ENCODE measurements at regions not wholly inside any gene's neighbourhood (a gene's known extent, or its start where the extent isn't known, plus 50 kb on each side); places are given as distances from the start of the nearest gene placed in this dataset.

DNA sequence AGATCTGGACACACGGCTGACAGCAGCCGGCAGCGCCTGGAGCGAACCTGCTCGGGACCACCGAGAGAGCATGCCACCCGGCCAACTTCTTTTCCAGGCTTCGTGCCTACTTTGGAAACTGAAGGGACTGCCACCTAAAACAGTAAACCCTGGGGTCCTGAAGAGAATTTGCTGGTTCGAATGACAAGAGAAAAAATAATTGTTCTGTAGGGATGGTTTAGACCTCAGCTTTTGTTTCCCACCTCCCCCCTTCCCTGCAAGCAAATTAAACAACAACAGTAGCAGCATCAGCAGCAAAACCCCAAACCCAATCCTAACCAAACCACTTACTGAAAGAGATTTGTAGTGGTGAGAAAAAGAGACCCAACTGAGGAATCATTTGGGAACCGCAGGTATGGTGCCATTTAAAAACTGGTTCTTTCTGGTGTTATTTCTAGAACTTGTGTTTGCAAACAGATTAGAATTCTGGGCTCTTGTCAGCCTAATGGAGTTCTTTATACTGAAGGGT lies 105.6 kb downstream of the LEPR start:
- no peak for DNase-seq (ENCODE audit: extremely low read depth, low read depth)
- TF ChIP-seq, protein P1, sequence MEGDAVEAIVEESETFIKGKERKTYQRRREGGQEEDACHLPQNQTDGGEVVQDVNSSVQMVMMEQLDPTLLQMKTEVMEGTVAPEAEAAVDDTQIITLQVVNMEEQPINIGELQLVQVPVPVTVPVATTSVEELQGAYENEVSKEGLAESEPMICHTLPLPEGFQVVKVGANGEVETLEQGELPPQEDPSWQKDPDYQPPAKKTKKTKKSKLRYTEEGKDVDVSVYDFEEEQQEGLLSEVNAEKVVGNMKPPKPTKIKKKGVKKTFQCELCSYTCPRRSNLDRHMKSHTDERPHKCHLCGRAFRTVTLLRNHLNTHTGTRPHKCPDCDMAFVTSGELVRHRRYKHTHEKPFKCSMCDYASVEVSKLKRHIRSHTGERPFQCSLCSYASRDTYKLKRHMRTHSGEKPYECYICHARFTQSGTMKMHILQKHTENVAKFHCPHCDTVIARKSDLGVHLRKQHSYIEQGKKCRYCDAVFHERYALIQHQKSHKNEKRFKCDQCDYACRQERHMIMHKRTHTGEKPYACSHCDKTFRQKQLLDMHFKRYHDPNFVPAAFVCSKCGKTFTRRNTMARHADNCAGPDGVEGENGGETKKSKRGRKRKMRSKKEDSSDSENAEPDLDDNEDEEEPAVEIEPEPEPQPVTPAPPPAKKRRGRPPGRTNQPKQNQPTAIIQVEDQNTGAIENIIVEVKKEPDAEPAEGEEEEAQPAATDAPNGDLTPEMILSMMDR (IDR thresholded peaks at IDR 0.05; ENCODE audit: low read depth, low read length, missing control alignments): no peak
- peak overlapping the region; percentile 62 for H3K4me3 ChIP-seq (replicated peaks; ENCODE audit: low read depth, low read length)

DNA sequence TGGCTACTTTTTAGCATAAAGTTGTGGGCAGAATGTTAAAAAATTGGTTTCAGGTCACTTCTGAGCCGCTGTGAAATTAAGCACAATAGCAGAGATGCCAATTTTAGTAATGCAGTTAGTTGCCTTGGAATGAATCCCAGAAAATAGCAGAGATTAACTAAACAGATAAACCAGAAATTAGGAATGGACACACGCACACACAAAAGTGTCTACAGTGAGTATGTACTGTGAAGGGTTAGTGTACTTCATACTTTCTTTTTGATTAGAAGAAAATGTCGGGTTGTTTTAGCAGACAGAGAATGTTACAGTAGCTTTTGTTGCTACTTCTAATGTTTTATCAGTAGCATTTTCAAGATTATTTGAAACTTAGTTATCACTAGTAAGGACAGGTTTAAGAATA lies 106.7 kb downstream of the LEPR start:
- H3K4me3 ChIP-seq (replicated peaks; ENCODE audit: low read depth, low read length): peak overlapping the region; percentile 62
- no peak for DNase-seq (ENCODE audit: extremely low read depth, low read depth)
- TF ChIP-seq, protein P1 (IDR thresholded peaks at IDR 0.05; ENCODE audit: low read depth, low read length, missing control alignments): no peak

DNA sequence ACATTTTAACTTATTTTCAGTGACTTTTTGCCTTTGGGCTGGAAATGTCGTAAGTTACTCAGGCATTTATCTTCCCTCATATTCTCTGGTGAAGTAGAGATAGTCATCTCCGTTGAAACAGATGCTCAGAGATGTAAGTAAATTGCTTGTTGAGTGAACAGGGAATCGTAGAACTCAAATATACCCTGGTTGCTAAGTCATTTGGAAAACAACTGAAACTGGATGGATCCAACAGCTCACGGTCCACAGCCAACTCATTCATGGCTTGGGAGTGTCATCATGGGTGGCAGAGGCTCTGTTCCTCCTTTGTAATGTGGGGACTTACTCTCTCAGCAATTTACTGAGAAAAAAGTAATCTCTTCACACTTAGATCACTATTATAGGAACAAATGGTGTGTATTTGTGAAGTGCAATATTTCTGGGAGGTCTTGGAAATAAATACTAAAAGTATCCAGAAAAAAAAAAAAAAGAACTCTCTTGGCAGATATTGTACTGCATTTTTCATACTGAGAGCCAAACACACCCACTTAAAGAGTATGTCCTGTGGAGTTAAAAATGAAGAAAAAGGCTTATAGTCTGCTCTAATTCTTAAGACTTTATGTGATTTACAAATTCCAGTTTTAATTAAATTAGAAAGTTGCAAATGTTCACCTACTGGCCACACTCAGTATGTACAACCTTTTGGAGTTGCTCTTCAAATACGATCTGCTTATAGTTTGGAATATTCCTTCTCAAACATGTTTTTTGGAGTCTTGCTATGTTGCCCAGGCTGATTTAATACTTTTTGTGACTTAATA lies 107.4 kb downstream of the LEPR start:
- TF ChIP-seq, protein P1 (IDR thresholded peaks at IDR 0.05; ENCODE audit: low read depth, low read length, missing control alignments): no peak
- H3K4me3 ChIP-seq (replicated peaks; ENCODE audit: low read depth, low read length): peak overlapping the region; percentile 62
- DNase-seq (ENCODE audit: extremely low read depth, low read depth): peak; percentile 44

DNA sequence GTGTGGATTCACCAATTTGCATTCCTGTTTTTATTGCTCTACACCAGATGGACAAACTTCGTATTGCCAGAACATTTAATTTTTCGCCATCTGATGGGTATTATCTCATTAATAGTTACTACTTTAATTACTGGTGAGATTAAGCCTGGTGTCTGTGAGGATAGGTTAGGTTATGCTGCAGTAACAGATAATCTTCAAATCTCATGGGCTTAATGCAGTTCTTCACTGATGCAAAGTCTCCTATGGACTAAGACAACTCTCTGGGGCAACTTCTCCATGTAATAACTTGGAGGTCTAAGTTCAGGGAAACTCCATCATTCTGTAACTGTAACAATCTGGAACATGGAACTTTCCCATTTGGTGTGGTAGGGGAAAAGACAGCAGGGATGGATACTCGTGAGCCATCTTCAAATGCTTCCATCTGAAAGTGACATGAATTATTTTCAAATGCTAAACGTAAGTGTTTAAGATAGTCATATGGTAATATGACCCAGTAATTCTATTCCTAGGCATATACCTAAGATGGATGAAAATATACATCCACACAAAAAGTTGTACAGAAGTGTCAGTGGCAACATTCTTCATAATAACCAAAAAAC lies 111.6 kb downstream of the LEPR start:
- no peak overlapping the region for H3K4me3 ChIP-seq (replicated peaks; ENCODE audit: low read depth, low read length)
- TF ChIP-seq, protein P1 (IDR thresholded peaks at IDR 0.05; ENCODE audit: low read depth, low read length, missing control alignments): no peak
- no peak for DNase-seq (ENCODE audit: extremely low read depth, low read depth)

DNA sequence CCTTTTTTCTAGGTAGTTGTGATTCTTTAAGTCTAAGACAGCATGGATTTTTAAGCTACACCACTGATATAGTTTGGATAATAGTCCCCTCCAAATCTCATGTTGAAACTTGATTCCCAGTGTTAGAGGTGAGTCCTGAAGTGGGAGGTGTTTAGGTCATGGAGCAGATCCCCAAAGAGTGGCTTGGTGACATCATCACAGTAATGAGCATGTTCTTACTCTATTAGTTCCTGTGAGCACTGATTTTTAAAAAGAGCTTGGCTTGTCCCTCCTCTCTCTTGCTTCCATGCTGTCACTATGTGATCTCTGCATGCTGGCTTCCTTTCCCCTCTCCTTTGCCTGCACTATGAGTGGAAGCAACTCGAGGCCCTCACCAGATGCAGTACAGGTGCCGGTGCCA lies 115.5 kb downstream of the LEPR start:
- H3K4me3 ChIP-seq (replicated peaks; ENCODE audit: low read depth, low read length): no peak overlapping the region
- TF ChIP-seq, protein P1 (IDR thresholded peaks at IDR 0.05; ENCODE audit: low read depth, low read length, missing control alignments): no peak
- no peak for DNase-seq (ENCODE audit: extremely low read depth, low read depth)

DNA sequence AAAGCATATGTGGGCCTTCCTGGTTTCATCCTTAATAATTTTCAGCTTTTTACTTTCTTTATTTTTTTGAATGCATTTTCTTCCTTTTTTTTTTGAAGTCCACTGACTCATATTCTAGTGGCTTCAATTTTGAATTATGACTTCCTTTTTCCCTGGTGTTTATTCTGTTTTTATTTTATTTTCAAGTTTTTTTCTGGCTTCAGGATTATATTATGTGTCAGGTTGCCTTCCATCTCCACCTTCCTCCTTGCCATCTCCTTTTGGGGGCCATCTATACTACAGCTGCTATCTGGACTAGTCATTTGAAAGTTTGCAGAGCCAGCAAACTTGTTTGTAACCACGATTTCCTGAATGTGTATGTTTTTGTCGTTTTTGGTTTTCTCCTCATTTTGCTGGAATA lies 117.6 kb downstream of the LEPR start:
- no peak overlapping the region for H3K4me3 ChIP-seq (replicated peaks; ENCODE audit: low read depth, low read length)
- DNase-seq (ENCODE audit: extremely low read depth, low read depth): no peak
- TF ChIP-seq, protein P1 (IDR thresholded peaks at IDR 0.05; ENCODE audit: low read depth, low read length, missing control alignments): no peak

All from HFF-Myc (cell line).